ENCODE measurements at regions not wholly inside any gene's neighbourhood (a gene's known extent, or its start where the extent isn't known, plus 50 kb on each side); places are given as distances from the start of the nearest gene placed in this dataset.

DNA sequence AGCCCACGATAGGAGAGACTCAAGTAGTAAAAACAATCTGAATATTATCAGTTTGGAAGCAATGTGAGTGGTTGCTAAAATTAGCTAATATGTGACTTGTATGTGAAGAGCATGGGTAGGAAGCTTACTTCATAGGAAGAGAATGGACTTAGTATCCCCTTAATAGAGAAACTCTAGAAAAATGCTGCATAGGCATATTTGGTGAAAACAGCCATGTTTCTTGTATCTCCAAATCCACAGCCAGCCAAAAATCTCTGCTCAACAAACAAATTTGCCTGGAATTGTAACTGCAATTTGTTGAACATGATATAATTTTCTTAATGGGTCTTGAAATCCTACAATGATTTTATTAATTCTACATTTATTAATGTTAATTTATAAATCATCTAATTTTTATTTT lies 1252.9 kb upstream of the TMEM132C start:
- Histone ChIP-seq H3K56ac (ENCODE audit: insufficient read length, low read depth, low read length) (no peak overlapping the region), H3K18ac (ENCODE audit: insufficient read length, low read depth, low read length) (no peak overlapping the region), H3K27me3 (ENCODE audit: insufficient read depth, low read length) (no peaks in the 10 kb centered on the region), H2AK5ac (ENCODE audit: insufficient read length, low read length) (no peak overlapping the region), H3K23me2 (ENCODE audit: insufficient read length, low read depth, low read length, poor library complexity, severe bottlenecking) (no peaks in the 10 kb centered on the region), H2BK120ac (ENCODE audit: low read depth, low read length, poor library complexity, severe bottlenecking) (no peak overlapping the region), H4K20me1 (ENCODE audit: control insufficient read depth, insufficient read depth, insufficient read length) (no peaks in the 10 kb centered on the region), H2BK15ac (ENCODE audit: low read depth, low read length) (no peak overlapping the region), H2BK12ac (ENCODE audit: insufficient read length, low read depth, low read length) (no peak overlapping the region), H3K23ac (ENCODE audit: insufficient read length, low read depth, low read length) (no peak overlapping the region), H3K79me1 (ENCODE audit: insufficient read depth, low read depth, low read length, poor library complexity, severe bottlenecking) (no peaks in the 10 kb centered on the region), H3K9me3 (ENCODE audit: control insufficient read depth, low read depth, low read length) (no peaks in the 10 kb centered on the region), H3K4me1 (ENCODE audit: insufficient read depth, low read length) (no peaks in the 10 kb centered on the region; the same call in 1 of the 2 replicates), H3K14ac (ENCODE audit: insufficient read depth, low read length) (no peak overlapping the region), H3K4ac (ENCODE audit: low read depth, low read length) (no peak overlapping the region), H3T11ph (ENCODE audit: low read length) (no peak overlapping the region), H2AFZ (ENCODE audit: low read length) (no peak overlapping the region), H3K9ac (ENCODE audit: extremely low read depth, insufficient read length, low read length) (no peak overlapping the region), H3K4me2 (ENCODE audit: insufficient read depth, insufficient read length, low read length) (no peak overlapping the region), H3K27ac (ENCODE audit: insufficient read length, low read depth, low read length) (no peak overlapping the region), H3K79me2 (ENCODE audit: insufficient read depth, low read length) (no peaks in the 10 kb centered on the region), H4K8ac (replicated peaks; ENCODE audit: insufficient read length, low read depth, low read length) (no peak overlapping the region), H2BK20ac (ENCODE audit: low read depth, low read length, poor library complexity, severe bottlenecking) (no peak overlapping the region), H4K91ac (ENCODE audit: insufficient read length, low read depth, low read length) (no peak overlapping the region), H4K5ac (ENCODE audit: insufficient read length, low read depth, low read length) (no peak overlapping the region), H2BK5ac (ENCODE audit: insufficient read length, low read length) (no peak overlapping the region)
- no peaks in the 10 kb centered on the region for H3K27me3 Mint-ChIP-seq (ENCODE audit: low read depth)
- H3K27ac Mint-ChIP-seq = no peak overlapping the region
- DNase-seq = no peak
- no peaks in the 10 kb centered on the region for H3K36me3 Mint-ChIP-seq (ENCODE audit: insufficient read depth in 1 of 3, low read depth in 3 of 3)
- H3K4me1 Mint-ChIP-seq = peaks cover 5% of the 10 kb centered on the region in 2 experiments
- H3K9me3 Mint-ChIP-seq = no peaks in the 10 kb centered on the region; a peak in 1 of 5 replicates
- no peak for TF ChIP-seq CTCF (conservative IDR thresholded peaks at IDR 0.05)
- WGBS (ENCODE audit: extremely low coverage, insufficient read length, low lambda C conversion rate) = no CpG with 5 or more reads among the region's 1 CpG
- no peak overlapping the region for H3K4me3 Mint-ChIP-seq

All from H9 (cell line).